ENCODE measurements at regions not wholly inside any gene's neighbourhood (a gene's known extent, or its start where the extent isn't known, plus 50 kb on each side); places are given as distances from the start of the nearest gene placed in this dataset.

DNA sequence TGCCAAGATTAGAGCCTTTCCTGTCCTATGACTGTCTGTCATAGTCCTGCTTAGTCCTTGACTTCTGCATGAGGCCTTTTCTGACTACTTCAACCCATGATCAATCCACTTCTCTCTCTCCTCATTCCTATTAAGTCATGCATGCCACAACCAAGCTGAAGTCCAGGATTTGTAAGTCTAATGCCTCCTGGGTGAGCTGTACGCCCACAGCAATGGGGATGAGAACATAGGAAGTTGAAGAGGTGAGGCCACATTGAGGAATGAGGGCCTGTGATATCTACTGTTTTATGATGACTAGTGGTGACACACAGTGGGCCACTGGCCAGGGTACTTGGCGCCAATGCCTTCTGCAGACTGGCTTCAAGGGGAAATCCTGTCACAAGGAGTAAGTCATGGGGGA is 994.1 kb upstream of the TMEM132C start:
- H3F3A ChIP-seq (ENCODE audit: insufficient read depth): no peaks in the 10 kb centered on the region
- H3K27ac ChIP-seq (ENCODE audit: low read depth, low read length): no peak overlapping the region
- H3K4me2 ChIP-seq (ENCODE audit: low read depth, low read length, poor library complexity, severe bottlenecking): no peak overlapping the region
- H3K9me3 ChIP-seq (ENCODE audit: insufficient read depth, low read length): no peaks in the 10 kb centered on the region
- H3K9ac ChIP-seq (ENCODE audit: low read length): no peak overlapping the region
- no peak overlapping the region for H3K4me3 ChIP-seq (ENCODE audit: insufficient read depth, low read length, poor library complexity, severe bottlenecking)
- no peaks in the 10 kb centered on the region for H3K36me3 ChIP-seq (ENCODE audit: low read length)
- no peak overlapping the region for H2AFZ ChIP-seq (ENCODE audit: low read depth, low read length, severe bottlenecking)
- no peaks in the 10 kb centered on the region for H4K20me1 ChIP-seq (ENCODE audit: low read depth, low read length)
- H3K9me2 ChIP-seq (replicated peaks; ENCODE audit: insufficient read depth, low read length): no peaks in the 10 kb centered on the region
- H3K79me2 ChIP-seq (ENCODE audit: insufficient read depth, low read length): no peaks in the 10 kb centered on the region
- no peaks in the 10 kb centered on the region for H3K27me3 ChIP-seq (ENCODE audit: low read length)
- TF ChIP-seq EZH2phosphoT487 (conservative IDR thresholded peaks at IDR 0.05; ENCODE audit: low read length) (no peak), CTCF (IDR thresholded peaks at IDR 0.05; ENCODE audit: insufficient read depth, low read length, poor library complexity, severe bottlenecking) (no peak)

- no peaks in the 10 kb centered on the region for H3K9me3 ChIP-seq (ENCODE audit: insufficient read depth, low read length)
- no peaks in the 10 kb centered on the region for H4K20me1 ChIP-seq (ENCODE audit: low read depth, low read length)
- no peaks in the 10 kb centered on the region for H3K27me3 ChIP-seq (ENCODE audit: low read length)
- no peak overlapping the region for H3K4me3 ChIP-seq (ENCODE audit: insufficient read depth, low read length, poor library complexity, severe bottlenecking)
- H3K4me2 ChIP-seq (ENCODE audit: low read depth, low read length, poor library complexity, severe bottlenecking): no peak overlapping the region
- H3F3A ChIP-seq (ENCODE audit: insufficient read depth): no peaks in the 10 kb centered on the region
- TF ChIP-seq EZH2phosphoT487 (conservative IDR thresholded peaks at IDR 0.05; ENCODE audit: low read length) (no peak), CTCF (IDR thresholded peaks at IDR 0.05; ENCODE audit: insufficient read depth, low read length, poor library complexity, severe bottlenecking) (no peak)
- no peaks in the 10 kb centered on the region for H3K36me3 ChIP-seq (ENCODE audit: low read length)
- no peaks in the 10 kb centered on the region for H3K79me2 ChIP-seq (ENCODE audit: insufficient read depth, low read length)
- no peaks in the 10 kb centered on the region for H3K9me2 ChIP-seq (replicated peaks; ENCODE audit: insufficient read depth, low read length)
- no peak overlapping the region for H3K27ac ChIP-seq (ENCODE audit: low read depth, low read length)
- no peak overlapping the region for H3K9ac ChIP-seq (ENCODE audit: low read length)
- H2AFZ ChIP-seq (ENCODE audit: low read depth, low read length, severe bottlenecking): no peak overlapping the region
Measured at GRCh38 chr12:127273626-127274025, 993.3 kb upstream of the TMEM132C start.

GRCh38 chr12:127275416-127275815 is 991.6 kb upstream of the TMEM132C start:
- H3K9ac ChIP-seq (ENCODE audit: low read length): no peak overlapping the region
- H2AFZ ChIP-seq (ENCODE audit: low read depth, low read length, severe bottlenecking): no peak overlapping the region
- no peak for TF ChIP-seq CTCF (IDR thresholded peaks at IDR 0.05; ENCODE audit: insufficient read depth, low read length, poor library complexity, severe bottlenecking)
- no peak for TF ChIP-seq EZH2phosphoT487 (conservative IDR thresholded peaks at IDR 0.05; ENCODE audit: low read length)
- H3K4me2 ChIP-seq (ENCODE audit: low read depth, low read length, poor library complexity, severe bottlenecking): no peak overlapping the region
- no peaks in the 10 kb centered on the region for H3K36me3 ChIP-seq (ENCODE audit: low read length)
- no peaks in the 10 kb centered on the region for H3K9me2 ChIP-seq (replicated peaks; ENCODE audit: insufficient read depth, low read length)
- H3K4me3 ChIP-seq (ENCODE audit: insufficient read depth, low read length, poor library complexity, severe bottlenecking): no peak overlapping the region
- no peaks in the 10 kb centered on the region for H3K79me2 ChIP-seq (ENCODE audit: insufficient read depth, low read length)
- no peaks in the 10 kb centered on the region for H3K27me3 ChIP-seq (ENCODE audit: low read length)
- no peaks in the 10 kb centered on the region for H3F3A ChIP-seq (ENCODE audit: insufficient read depth)
- H3K27ac ChIP-seq (ENCODE audit: low read depth, low read length): no peak overlapping the region
- H3K9me3 ChIP-seq (ENCODE audit: insufficient read depth, low read length): no peaks in the 10 kb centered on the region
- no peaks in the 10 kb centered on the region for H4K20me1 ChIP-seq (ENCODE audit: low read depth, low read length)

DNA sequence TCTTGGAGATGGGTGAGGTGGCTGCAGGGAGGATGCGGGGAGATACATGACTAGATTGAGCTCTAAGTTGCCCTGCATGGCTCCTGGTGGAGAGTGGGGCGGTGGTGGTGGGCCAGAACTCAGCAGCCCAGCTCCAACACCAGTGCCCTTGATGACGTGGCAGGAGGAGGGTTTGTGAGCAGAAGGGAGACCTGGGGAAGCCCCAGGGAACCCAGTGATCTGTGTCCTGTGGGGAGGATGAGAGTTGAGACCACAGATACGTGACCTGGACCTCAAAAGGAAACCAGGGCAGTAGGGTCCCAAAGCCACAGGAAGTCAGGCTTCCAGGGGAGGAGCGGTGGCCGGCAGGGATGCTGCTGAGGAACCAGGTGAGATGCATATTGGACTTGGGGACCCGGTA is 989.1 kb upstream of the TMEM132C start:
- Histone ChIP-seq H3F3A (ENCODE audit: insufficient read depth) (no peaks in the 10 kb centered on the region), H3K9me3 (ENCODE audit: insufficient read depth, low read length) (no peaks in the 10 kb centered on the region), H3K79me2 (ENCODE audit: insufficient read depth, low read length) (no peaks in the 10 kb centered on the region), H3K27ac (ENCODE audit: low read depth, low read length) (no peak overlapping the region), H3K4me2 (ENCODE audit: low read depth, low read length, poor library complexity, severe bottlenecking) (no peak overlapping the region), H4K20me1 (ENCODE audit: low read depth, low read length) (no peaks in the 10 kb centered on the region), H3K36me3 (ENCODE audit: low read length) (no peaks in the 10 kb centered on the region), H3K9me2 (replicated peaks; ENCODE audit: insufficient read depth, low read length) (no peaks in the 10 kb centered on the region), H3K9ac (ENCODE audit: low read length) (no peak overlapping the region), H3K4me3 (ENCODE audit: insufficient read depth, low read length, poor library complexity, severe bottlenecking) (no peak overlapping the region), H3K27me3 (ENCODE audit: low read length) (no peaks in the 10 kb centered on the region), H2AFZ (ENCODE audit: low read depth, low read length, severe bottlenecking) (no peak overlapping the region)
- no peak for TF ChIP-seq EZH2phosphoT487 (conservative IDR thresholded peaks at IDR 0.05; ENCODE audit: low read length)
